ENCODE measurements at regions not wholly inside any gene's neighbourhood (a gene's known extent, or its start where the extent isn't known, plus 50 kb on each side); places are given as distances from the start of the nearest gene placed in this dataset.

GRCh38 chr1:185560760-185561159 lies 173.4 kb upstream of the HMCN1 start:
- H3K27me3 ChIP-seq = no peaks in the 10 kb centered on the region
- no peaks in the 10 kb centered on the region for H3K9me3 ChIP-seq
- no peak for DNase-seq
- no peak overlapping the region for H3K4me3 ChIP-seq
- no peak overlapping the region for H3K27ac ChIP-seq
- intact Hi-C loops (cut with DNase I; ENCODE audit: low total_unique reads) = no loop called here
- H3K4me1 ChIP-seq = no peaks in the 10 kb centered on the region
- TF ChIP-seq POLR2A (IDR thresholded peaks at IDR 0.05) = no peak
- TF ChIP-seq, protein P1, sequence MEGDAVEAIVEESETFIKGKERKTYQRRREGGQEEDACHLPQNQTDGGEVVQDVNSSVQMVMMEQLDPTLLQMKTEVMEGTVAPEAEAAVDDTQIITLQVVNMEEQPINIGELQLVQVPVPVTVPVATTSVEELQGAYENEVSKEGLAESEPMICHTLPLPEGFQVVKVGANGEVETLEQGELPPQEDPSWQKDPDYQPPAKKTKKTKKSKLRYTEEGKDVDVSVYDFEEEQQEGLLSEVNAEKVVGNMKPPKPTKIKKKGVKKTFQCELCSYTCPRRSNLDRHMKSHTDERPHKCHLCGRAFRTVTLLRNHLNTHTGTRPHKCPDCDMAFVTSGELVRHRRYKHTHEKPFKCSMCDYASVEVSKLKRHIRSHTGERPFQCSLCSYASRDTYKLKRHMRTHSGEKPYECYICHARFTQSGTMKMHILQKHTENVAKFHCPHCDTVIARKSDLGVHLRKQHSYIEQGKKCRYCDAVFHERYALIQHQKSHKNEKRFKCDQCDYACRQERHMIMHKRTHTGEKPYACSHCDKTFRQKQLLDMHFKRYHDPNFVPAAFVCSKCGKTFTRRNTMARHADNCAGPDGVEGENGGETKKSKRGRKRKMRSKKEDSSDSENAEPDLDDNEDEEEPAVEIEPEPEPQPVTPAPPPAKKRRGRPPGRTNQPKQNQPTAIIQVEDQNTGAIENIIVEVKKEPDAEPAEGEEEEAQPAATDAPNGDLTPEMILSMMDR (IDR thresholded peaks at IDR 0.05) = no peak
- H3K36me3 ChIP-seq = no peaks in the 10 kb centered on the region

DNA sequence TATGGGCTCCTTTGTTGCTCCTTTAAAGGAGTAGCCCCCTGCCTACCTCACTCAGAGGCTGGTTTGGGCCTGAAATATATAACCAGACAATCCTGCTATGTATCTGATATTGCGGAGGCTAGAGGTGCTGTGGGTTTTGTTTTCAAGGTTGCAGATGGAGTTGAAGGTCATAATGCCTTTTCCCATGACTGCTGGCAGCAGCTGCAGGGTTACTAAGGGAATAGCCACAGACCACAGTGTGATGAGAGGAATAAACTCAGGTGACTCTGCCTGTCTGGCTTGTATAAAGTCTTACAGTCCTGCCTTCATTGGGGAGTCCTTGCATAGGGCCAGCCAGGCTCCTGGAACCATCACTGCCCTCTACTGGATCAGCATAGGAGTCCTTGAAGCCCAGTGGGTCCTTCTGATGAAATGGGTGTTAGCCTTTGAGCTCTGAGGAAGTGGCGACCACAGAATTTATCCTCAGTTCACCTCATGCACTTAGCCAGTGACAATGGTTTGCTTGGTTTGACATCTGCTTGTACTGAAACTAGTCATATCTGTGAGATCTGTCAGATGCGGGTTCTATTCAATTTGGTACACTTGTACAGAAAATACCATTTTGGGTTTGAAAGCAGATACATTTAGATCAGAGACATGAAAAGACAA lies 174.4 kb upstream of the HMCN1 start:
- TF ChIP-seq POLR2A (IDR thresholded peaks at IDR 0.05) = no peak
- TF ChIP-seq, protein P1 (IDR thresholded peaks at IDR 0.05) = no peak
- H3K9me3 ChIP-seq = no peaks in the 10 kb centered on the region
- H3K4me3 ChIP-seq = no peak overlapping the region
- no peaks in the 10 kb centered on the region for H3K4me1 ChIP-seq
- H3K27ac ChIP-seq = no peak overlapping the region
- H3K27me3 ChIP-seq = no peaks in the 10 kb centered on the region
- no peaks in the 10 kb centered on the region for H3K36me3 ChIP-seq
- intact Hi-C loops (cut with DNase I; ENCODE audit: low total_unique reads) = no loop called here
- no peak for DNase-seq

DNA sequence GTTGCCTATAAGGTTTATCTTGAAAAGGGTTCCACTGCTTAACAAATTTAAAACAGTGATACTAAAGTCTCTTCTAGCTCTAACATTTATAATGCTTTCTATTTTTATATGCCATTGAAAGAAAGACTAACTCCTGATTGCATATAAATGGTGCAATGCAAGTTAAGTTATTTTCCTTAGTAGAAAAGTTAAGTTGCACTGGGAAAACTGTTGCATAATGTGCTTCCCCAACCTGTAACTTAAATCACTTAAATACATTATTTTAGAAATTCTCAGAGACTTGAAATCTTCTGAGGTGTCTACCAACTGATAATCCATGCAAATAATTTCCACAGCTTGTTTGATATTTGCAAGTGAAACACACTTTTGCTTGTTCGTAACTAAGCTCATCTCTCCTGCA lies 175.0 kb upstream of the HMCN1 start:
- TF ChIP-seq POLR2A (IDR thresholded peaks at IDR 0.05) = no peak
- TF ChIP-seq, protein P1 (IDR thresholded peaks at IDR 0.05) = no peak
- H3K27ac ChIP-seq = no peak overlapping the region
- H3K27me3 ChIP-seq = no peaks in the 10 kb centered on the region
- DNase-seq = no peak
- no peak overlapping the region for H3K4me3 ChIP-seq
- no peaks in the 10 kb centered on the region for H3K9me3 ChIP-seq
- H3K36me3 ChIP-seq = no peaks in the 10 kb centered on the region
- intact Hi-C loops (cut with DNase I; ENCODE audit: low total_unique reads) = no loop called here
- no peaks in the 10 kb centered on the region for H3K4me1 ChIP-seq

DNA sequence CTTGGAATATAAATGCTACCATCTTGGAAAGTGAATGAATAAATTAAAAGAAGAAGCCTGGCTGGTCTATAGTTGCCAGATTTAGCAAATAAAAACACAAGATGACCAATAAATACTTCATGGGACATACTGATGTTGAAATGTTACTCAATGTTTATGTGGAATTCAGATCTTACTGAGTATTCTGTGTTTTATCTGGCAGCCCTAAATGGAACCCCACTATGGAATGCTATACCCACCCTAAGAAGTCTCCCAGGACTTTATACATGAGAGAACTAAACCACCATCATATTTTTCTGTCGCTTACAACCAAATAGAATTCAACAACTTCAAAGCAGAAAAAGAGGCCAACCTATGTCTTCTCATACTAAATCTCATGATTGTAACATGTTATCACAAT lies 177.6 kb upstream of the HMCN1 start:
- Histone ChIP-seq H3K27ac (no peak overlapping the region), H3K36me3 (no peaks in the 10 kb centered on the region), H3K4me1 (no peaks in the 10 kb centered on the region), H3K27me3 (no peaks in the 10 kb centered on the region), H3K9me3 (no peaks in the 10 kb centered on the region), H3K4me3 (no peak overlapping the region)
- intact Hi-C loops (cut with DNase I; ENCODE audit: low total_unique reads) = no loop called here
- TF ChIP-seq, protein P1 (IDR thresholded peaks at IDR 0.05) = no peak
- TF ChIP-seq POLR2A (IDR thresholded peaks at IDR 0.05) = no peak
- no peak for DNase-seq

GRCh38 chr1:185555743-185556142 lies 178.4 kb upstream of the HMCN1 start:
- TF ChIP-seq, protein P1 (IDR thresholded peaks at IDR 0.05) = no peak
- no peak for TF ChIP-seq POLR2A (IDR thresholded peaks at IDR 0.05)
- Histone ChIP-seq H3K4me1 (no peaks in the 10 kb centered on the region), H3K4me3 (no peak overlapping the region), H3K9me3 (no peaks in the 10 kb centered on the region), H3K27ac (no peak overlapping the region), H3K36me3 (no peaks in the 10 kb centered on the region), H3K27me3 (no peaks in the 10 kb centered on the region)
- intact Hi-C loops (cut with DNase I; ENCODE audit: low total_unique reads) = no loop called here
- no peak for DNase-seq
